ENCODE measurements at regions not wholly inside any gene's neighbourhood (a gene's known extent, or its start where the extent isn't known, plus 50 kb on each side); places are given as distances from the start of the nearest gene placed in this dataset.

DNA sequence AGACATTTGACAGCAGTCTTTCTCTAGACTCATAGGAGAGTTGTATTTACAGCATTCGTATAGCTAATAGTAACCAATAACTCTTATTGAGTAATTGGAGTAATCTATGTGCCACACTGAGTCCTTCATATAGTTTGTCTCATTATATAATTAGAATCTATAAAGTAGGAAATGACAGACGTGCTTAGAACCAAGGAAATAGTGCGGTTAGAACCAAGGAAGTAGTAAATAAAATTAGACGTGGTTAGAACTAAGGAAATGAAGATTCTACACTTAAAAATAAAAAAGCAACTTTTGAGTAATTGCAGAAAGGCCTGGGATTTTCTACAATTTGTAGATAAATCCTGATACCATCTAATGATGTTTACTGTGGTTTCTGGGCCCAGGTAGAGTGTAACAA lies 107.8 kb upstream of the TNFSF11 start:
- H3K9ac ChIP-seq (ENCODE audit: low read depth, low read length, poor library complexity, severe bottlenecking) = no peak overlapping the region
- no peak for TF ChIP-seq EZH2phosphoT487 (IDR thresholded peaks at IDR 0.05; ENCODE audit: borderline replicate concordance)
- TF ChIP-seq, protein P1, sequence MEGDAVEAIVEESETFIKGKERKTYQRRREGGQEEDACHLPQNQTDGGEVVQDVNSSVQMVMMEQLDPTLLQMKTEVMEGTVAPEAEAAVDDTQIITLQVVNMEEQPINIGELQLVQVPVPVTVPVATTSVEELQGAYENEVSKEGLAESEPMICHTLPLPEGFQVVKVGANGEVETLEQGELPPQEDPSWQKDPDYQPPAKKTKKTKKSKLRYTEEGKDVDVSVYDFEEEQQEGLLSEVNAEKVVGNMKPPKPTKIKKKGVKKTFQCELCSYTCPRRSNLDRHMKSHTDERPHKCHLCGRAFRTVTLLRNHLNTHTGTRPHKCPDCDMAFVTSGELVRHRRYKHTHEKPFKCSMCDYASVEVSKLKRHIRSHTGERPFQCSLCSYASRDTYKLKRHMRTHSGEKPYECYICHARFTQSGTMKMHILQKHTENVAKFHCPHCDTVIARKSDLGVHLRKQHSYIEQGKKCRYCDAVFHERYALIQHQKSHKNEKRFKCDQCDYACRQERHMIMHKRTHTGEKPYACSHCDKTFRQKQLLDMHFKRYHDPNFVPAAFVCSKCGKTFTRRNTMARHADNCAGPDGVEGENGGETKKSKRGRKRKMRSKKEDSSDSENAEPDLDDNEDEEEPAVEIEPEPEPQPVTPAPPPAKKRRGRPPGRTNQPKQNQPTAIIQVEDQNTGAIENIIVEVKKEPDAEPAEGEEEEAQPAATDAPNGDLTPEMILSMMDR (conservative IDR thresholded peaks at IDR 0.05; ENCODE audit: low read length) = no peak
- H3K79me2 ChIP-seq (ENCODE audit: insufficient read depth, low read length) = no peaks in the 10 kb centered on the region
- H4K20me1 ChIP-seq (ENCODE audit: insufficient read depth, low read length, poor library complexity, severe bottlenecking) = no peaks in the 10 kb centered on the region
- H3K9me3 ChIP-seq (ENCODE audit: insufficient read depth, low read depth, low read length) = peaks cover 6% of the 10 kb centered on the region; the same call in 1 of the 2 replicates
- no peaks in the 10 kb centered on the region for H3K36me3 ChIP-seq (ENCODE audit: insufficient read depth, low read length)
- H3F3A ChIP-seq (ENCODE audit: low read depth) = no peaks in the 10 kb centered on the region
- H3K9me2 ChIP-seq (replicated peaks; ENCODE audit: low read depth, low read length) = no peaks in the 10 kb centered on the region
- peak overlapping the region; percentile 72 for H3K4me2 ChIP-seq (ENCODE audit: low read depth, low read length, poor library complexity, severe bottlenecking)
- H3K4me3 ChIP-seq (ENCODE audit: low read length, poor library complexity, severe bottlenecking) = peak overlapping the region; percentile 50
- no peaks in the 10 kb centered on the region for H3K27me3 ChIP-seq (ENCODE audit: insufficient read depth, low read length, poor library complexity, severe bottlenecking)
- peaks cover 15% of the 10 kb centered on the region for H3K4me1 ChIP-seq (ENCODE audit: insufficient read depth, low read length, poor library complexity, severe bottlenecking)
- 0 out of 2 replicates have a peak overlapping the region, but pooled peaks have one; percentile 8 for H2AFZ ChIP-seq (ENCODE audit: low read length)

DNA sequence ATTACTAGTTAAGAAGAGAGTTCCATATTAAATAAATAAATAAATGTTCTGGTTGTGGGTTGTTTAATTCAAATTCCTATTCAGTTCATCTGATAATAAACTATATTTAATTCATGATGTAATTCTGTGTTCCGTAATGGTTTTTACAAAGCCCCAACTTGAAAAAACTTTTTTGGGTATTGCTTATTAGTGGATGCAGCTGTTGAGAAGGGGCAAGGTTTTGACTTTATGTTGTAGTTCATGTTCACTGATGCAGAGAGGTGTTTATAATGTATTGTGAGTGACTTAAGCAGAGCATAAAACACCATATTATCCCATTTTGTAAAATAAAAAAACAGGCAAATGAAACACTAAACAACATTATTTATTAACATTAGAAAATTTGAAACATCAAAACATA lies 107.3 kb upstream of the TNFSF11 start:
- Histone ChIP-seq H3K36me3 (ENCODE audit: insufficient read depth, low read length) (no peaks in the 10 kb centered on the region), H3K9me3 (ENCODE audit: insufficient read depth, low read depth, low read length) (peaks cover under 1% of the 10 kb centered on the region; the same call in 1 of the 2 replicates), H3K9ac (ENCODE audit: low read depth, low read length, poor library complexity, severe bottlenecking) (no peak overlapping the region), H3K79me2 (ENCODE audit: insufficient read depth, low read length) (no peaks in the 10 kb centered on the region), H3K4me3 (ENCODE audit: low read length, poor library complexity, severe bottlenecking) (peak overlapping the region; percentile 50), H2AFZ (ENCODE audit: low read length) (no peak overlapping the region; the same call in 1 of the 2 replicates), H3F3A (ENCODE audit: low read depth) (no peaks in the 10 kb centered on the region), H3K4me2 (ENCODE audit: low read depth, low read length, poor library complexity, severe bottlenecking) (peak overlapping the region; percentile 72), H3K9me2 (replicated peaks; ENCODE audit: low read depth, low read length) (no peaks in the 10 kb centered on the region), H3K4me1 (ENCODE audit: insufficient read depth, low read length, poor library complexity, severe bottlenecking) (peaks cover 15% of the 10 kb centered on the region), H3K27me3 (ENCODE audit: insufficient read depth, low read length, poor library complexity, severe bottlenecking) (no peaks in the 10 kb centered on the region), H4K20me1 (ENCODE audit: insufficient read depth, low read length, poor library complexity, severe bottlenecking) (no peaks in the 10 kb centered on the region)
- TF ChIP-seq, protein P1 (conservative IDR thresholded peaks at IDR 0.05; ENCODE audit: low read length) = no peak
- TF ChIP-seq EZH2phosphoT487 (IDR thresholded peaks at IDR 0.05; ENCODE audit: borderline replicate concordance) = no peak

DNA sequence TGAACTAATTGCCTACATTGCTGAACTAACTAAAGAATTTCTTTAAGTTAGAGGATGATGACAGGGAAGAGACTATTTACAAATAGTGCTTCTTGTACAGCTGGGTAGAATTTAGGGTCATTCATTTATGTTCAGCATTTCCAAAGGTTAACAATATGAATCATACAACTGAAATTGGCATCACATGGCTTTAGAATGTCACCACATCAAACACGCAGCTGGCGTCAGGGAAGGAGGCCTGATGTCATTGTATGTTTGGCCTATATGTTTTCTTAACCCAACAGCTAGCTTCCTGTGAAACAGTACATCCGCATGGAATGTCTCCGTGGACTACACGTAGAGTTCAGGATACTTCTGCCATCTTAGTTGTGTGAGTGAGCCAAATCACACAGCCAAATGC lies 99.0 kb upstream of the TNFSF11 start:
- H3K36me3 ChIP-seq (ENCODE audit: insufficient read depth, low read length) = no peaks in the 10 kb centered on the region
- no peak for TF ChIP-seq EZH2phosphoT487 (IDR thresholded peaks at IDR 0.05; ENCODE audit: borderline replicate concordance)
- TF ChIP-seq, protein P1 (conservative IDR thresholded peaks at IDR 0.05; ENCODE audit: low read length) = no peak
- H4K20me1 ChIP-seq (ENCODE audit: insufficient read depth, low read length, poor library complexity, severe bottlenecking) = no peaks in the 10 kb centered on the region
- H3K4me1 ChIP-seq (ENCODE audit: insufficient read depth, low read length, poor library complexity, severe bottlenecking) = no peaks in the 10 kb centered on the region
- H3K4me3 ChIP-seq (ENCODE audit: low read length, poor library complexity, severe bottlenecking) = no peak overlapping the region
- H3K4me2 ChIP-seq (ENCODE audit: low read depth, low read length, poor library complexity, severe bottlenecking) = no peak overlapping the region
- H3K27me3 ChIP-seq (ENCODE audit: insufficient read depth, low read length, poor library complexity, severe bottlenecking) = no peaks in the 10 kb centered on the region
- H3K9ac ChIP-seq (ENCODE audit: low read depth, low read length, poor library complexity, severe bottlenecking) = no peak overlapping the region
- no peaks in the 10 kb centered on the region for H3F3A ChIP-seq (ENCODE audit: low read depth)
- no peaks in the 10 kb centered on the region for H3K9me3 ChIP-seq (ENCODE audit: insufficient read depth, low read depth, low read length)
- H3K9me2 ChIP-seq (replicated peaks; ENCODE audit: low read depth, low read length) = no peaks in the 10 kb centered on the region
- H3K79me2 ChIP-seq (ENCODE audit: insufficient read depth, low read length) = no peaks in the 10 kb centered on the region
- no peak overlapping the region for H2AFZ ChIP-seq (ENCODE audit: low read length)

All from Loucy (cell line).